ENCODE measurements at regions not wholly inside any gene's neighbourhood (a gene's known extent, or its start where the extent isn't known, plus 50 kb on each side); places are given as distances from the start of the nearest gene placed in this dataset.

DNA sequence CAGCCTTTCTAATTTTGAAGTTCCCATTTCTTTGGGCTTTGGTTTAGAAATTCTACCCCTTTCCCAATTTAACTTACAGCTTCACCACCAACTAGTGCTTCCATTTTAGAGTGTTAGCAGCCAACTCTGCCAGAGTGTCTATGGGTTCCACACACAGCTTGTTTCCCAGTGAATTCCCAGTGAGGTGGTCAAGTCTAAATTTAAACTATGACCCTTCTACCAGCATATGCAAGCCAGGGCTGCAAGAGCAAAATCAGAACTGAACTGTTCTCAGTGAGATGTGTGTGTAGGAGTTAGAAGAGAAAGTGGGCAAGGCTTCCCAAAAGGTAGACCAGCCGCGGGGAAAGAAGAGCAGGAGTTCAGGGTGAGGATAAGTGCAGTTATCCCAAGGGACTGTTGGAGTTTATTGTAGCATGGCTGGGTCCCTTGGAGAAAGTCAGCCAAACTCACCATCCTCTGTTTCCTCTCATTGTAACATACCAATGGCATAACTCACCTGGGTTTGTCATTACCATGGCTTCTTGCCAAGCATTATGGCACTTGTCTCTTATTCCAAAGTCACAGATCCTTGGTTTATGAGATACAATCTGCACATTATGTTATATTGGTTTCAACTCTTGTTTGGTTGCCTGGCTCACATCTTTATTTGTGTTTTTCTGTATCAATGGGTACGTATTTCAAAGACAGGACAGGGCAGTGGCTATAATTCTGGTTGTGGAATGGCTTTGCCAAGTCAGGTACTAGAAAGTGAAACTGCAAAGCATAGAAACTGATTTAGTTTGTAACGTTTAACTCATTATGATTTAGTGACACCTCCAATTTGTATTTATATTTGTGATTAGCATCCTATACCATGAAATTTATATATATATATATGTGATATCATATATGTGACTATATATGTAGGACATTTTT lies 130.2 kb upstream of the UMPS start:
- Histone ChIP-seq H4K20me1 (ENCODE audit: insufficient read depth, low read length, poor library complexity, severe bottlenecking) (no peaks in the 10 kb centered on the region), H3K4me2 (ENCODE audit: low read depth, low read length, poor library complexity, severe bottlenecking) (no peak overlapping the region), H3K4me1 (ENCODE audit: insufficient read depth, low read length, poor library complexity, severe bottlenecking) (no peaks in the 10 kb centered on the region), H2AFZ (ENCODE audit: low read length) (no peak overlapping the region), H3K27me3 (ENCODE audit: insufficient read depth, low read length, poor library complexity, severe bottlenecking) (peaks cover 46% of the 10 kb centered on the region), H3K9ac (ENCODE audit: low read depth, low read length, poor library complexity, severe bottlenecking) (no peak overlapping the region), H3K36me3 (ENCODE audit: insufficient read depth, low read length) (no peaks in the 10 kb centered on the region), H3F3A (ENCODE audit: low read depth) (no peaks in the 10 kb centered on the region), H3K4me3 (ENCODE audit: low read length, poor library complexity, severe bottlenecking) (no peak overlapping the region), H3K9me2 (replicated peaks; ENCODE audit: low read depth, low read length) (no peaks in the 10 kb centered on the region), H3K9me3 (ENCODE audit: insufficient read depth, low read depth, low read length) (no peaks in the 10 kb centered on the region), H3K79me2 (ENCODE audit: insufficient read depth, low read length) (no peaks in the 10 kb centered on the region)
- TF ChIP-seq, protein P1, sequence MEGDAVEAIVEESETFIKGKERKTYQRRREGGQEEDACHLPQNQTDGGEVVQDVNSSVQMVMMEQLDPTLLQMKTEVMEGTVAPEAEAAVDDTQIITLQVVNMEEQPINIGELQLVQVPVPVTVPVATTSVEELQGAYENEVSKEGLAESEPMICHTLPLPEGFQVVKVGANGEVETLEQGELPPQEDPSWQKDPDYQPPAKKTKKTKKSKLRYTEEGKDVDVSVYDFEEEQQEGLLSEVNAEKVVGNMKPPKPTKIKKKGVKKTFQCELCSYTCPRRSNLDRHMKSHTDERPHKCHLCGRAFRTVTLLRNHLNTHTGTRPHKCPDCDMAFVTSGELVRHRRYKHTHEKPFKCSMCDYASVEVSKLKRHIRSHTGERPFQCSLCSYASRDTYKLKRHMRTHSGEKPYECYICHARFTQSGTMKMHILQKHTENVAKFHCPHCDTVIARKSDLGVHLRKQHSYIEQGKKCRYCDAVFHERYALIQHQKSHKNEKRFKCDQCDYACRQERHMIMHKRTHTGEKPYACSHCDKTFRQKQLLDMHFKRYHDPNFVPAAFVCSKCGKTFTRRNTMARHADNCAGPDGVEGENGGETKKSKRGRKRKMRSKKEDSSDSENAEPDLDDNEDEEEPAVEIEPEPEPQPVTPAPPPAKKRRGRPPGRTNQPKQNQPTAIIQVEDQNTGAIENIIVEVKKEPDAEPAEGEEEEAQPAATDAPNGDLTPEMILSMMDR (conservative IDR thresholded peaks at IDR 0.05; ENCODE audit: low read length): no peak
- no peak for TF ChIP-seq EZH2phosphoT487 (IDR thresholded peaks at IDR 0.05; ENCODE audit: borderline replicate concordance)

DNA sequence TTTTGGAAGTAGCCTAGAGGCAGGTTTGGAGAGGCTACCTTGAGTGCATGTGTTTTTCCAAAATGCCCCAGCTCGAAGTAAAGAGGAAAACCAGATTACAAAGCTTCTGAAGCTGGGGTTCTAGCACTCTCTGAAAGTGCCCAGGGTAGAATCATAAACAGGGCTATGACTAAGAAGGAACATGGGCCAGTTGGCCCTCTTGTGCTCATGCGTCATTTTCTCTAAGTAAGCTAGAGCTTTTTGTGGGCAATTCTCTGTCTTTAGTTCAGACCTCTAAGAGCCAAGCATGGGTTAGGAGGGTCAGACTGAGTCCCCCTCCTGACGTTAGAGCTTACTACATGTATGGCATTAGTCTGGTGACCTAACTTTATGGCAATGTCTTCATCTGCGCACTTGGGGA lies 129.5 kb upstream of the UMPS start:
- Histone ChIP-seq H3K9ac (ENCODE audit: low read depth, low read length, poor library complexity, severe bottlenecking) (no peak overlapping the region), H3F3A (ENCODE audit: low read depth) (no peaks in the 10 kb centered on the region), H4K20me1 (ENCODE audit: insufficient read depth, low read length, poor library complexity, severe bottlenecking) (no peaks in the 10 kb centered on the region), H3K4me3 (ENCODE audit: low read length, poor library complexity, severe bottlenecking) (no peak overlapping the region), H3K9me3 (ENCODE audit: insufficient read depth, low read depth, low read length) (no peaks in the 10 kb centered on the region), H3K4me2 (ENCODE audit: low read depth, low read length, poor library complexity, severe bottlenecking) (no peak overlapping the region), H3K36me3 (ENCODE audit: insufficient read depth, low read length) (no peaks in the 10 kb centered on the region), H2AFZ (ENCODE audit: low read length) (no peak overlapping the region), H3K27me3 (ENCODE audit: insufficient read depth, low read length, poor library complexity, severe bottlenecking) (peaks cover 39% of the 10 kb centered on the region), H3K4me1 (ENCODE audit: insufficient read depth, low read length, poor library complexity, severe bottlenecking) (no peaks in the 10 kb centered on the region), H3K9me2 (replicated peaks; ENCODE audit: low read depth, low read length) (no peaks in the 10 kb centered on the region), H3K79me2 (ENCODE audit: insufficient read depth, low read length) (no peaks in the 10 kb centered on the region)
- TF ChIP-seq, protein P1 (conservative IDR thresholded peaks at IDR 0.05; ENCODE audit: low read length): no peak
- no peak for TF ChIP-seq EZH2phosphoT487 (IDR thresholded peaks at IDR 0.05; ENCODE audit: borderline replicate concordance)

DNA sequence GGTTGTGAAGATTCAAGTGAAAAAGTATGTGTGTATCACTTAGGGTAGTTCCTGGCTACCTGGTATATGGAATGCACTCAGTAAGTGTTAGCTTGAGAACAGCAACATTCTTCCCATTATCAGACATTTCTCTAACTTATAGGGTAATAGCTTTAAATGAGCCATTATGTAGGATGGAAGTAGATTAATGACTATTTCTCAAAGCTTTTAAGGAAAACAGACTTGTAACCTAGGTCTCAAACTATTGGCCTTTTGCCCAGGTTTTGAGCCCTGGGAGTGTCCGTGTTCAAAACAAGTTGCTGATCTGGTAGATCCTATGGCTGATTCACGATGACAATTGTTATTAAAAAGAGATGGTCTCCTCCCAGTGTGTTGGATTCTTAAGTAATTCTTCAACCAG lies 129.1 kb upstream of the UMPS start:
- no peak overlapping the region for H3K4me3 ChIP-seq (ENCODE audit: low read length, poor library complexity, severe bottlenecking)
- no peaks in the 10 kb centered on the region for H3K4me1 ChIP-seq (ENCODE audit: insufficient read depth, low read length, poor library complexity, severe bottlenecking)
- no peaks in the 10 kb centered on the region for H3K79me2 ChIP-seq (ENCODE audit: insufficient read depth, low read length)
- no peak overlapping the region for H3K4me2 ChIP-seq (ENCODE audit: low read depth, low read length, poor library complexity, severe bottlenecking)
- H4K20me1 ChIP-seq (ENCODE audit: insufficient read depth, low read length, poor library complexity, severe bottlenecking): no peaks in the 10 kb centered on the region
- H3K9ac ChIP-seq (ENCODE audit: low read depth, low read length, poor library complexity, severe bottlenecking): no peak overlapping the region
- no peaks in the 10 kb centered on the region for H3F3A ChIP-seq (ENCODE audit: low read depth)
- TF ChIP-seq, protein P1 (conservative IDR thresholded peaks at IDR 0.05; ENCODE audit: low read length): no peak
- no peak for TF ChIP-seq EZH2phosphoT487 (IDR thresholded peaks at IDR 0.05; ENCODE audit: borderline replicate concordance)
- H2AFZ ChIP-seq (ENCODE audit: low read length): no peak overlapping the region
- no peaks in the 10 kb centered on the region for H3K36me3 ChIP-seq (ENCODE audit: insufficient read depth, low read length)
- H3K9me2 ChIP-seq (replicated peaks; ENCODE audit: low read depth, low read length): no peaks in the 10 kb centered on the region
- peaks cover 35% of the 10 kb centered on the region for H3K27me3 ChIP-seq (ENCODE audit: insufficient read depth, low read length, poor library complexity, severe bottlenecking)
- H3K9me3 ChIP-seq (ENCODE audit: insufficient read depth, low read depth, low read length): no peaks in the 10 kb centered on the region

Measured in Loucy (cell line).